Right lobe of liver (tissue), 4 donors: ENCODE measurements at regions not wholly inside any gene's neighbourhood (a gene's known extent, or its start where the extent isn't known, plus 50 kb on each side); places are given as distances from the start of the nearest gene placed in this dataset.

Experiments
- CTCF ChIP-seq, 4 donors: fragments of 200-600 bp in 3 of 4; fragments of 450-650 bp in 1 of 4; IDR thresholded peaks; one replicate each; pipeline versions ENCODE4 v1.5.1 to v1.8.0; 2016 to 2022; ENCODE audit warnings: antibody characterized with exemption in 4 of 4, mild to moderate bottlenecking in 2 of 4
- POLR2A ChIP-seq: fragments of 450-650 bp; IDR thresholded peaks from one replicate; pipeline ENCODE4 v1.6.1; 2017; ENCODE audit warnings: antibody characterized with exemption, mild to moderate bottlenecking
- donor health status: DM: no; HTN: no; CAD: no.
- donor health status: DM: no; HTN: no; CAD: no.
- donor health status: DM: no; HTN: yes; CAD: no.

GRCh38 chr19:31658993-31659896 lies 310.0 kb upstream of the TSHZ3 start:
- TF ChIP-seq CTCF (IDR thresholded peaks at IDR 0.05) (no peak), POLR2A (no peak)
